ENCODE measurements at regions not wholly inside any gene's neighbourhood (a gene's known extent, or its start where the extent isn't known, plus 50 kb on each side); places are given as distances from the start of the nearest gene placed in this dataset.
"Not testable (repeated sequence)": the region's sequence is repeated elsewhere in the genome, so short reads cannot be mapped to it uniquely, and the experiment has no call there.

GRCh38 chr20:25987928-25988560, 291.4 kb upstream of the ZNF337 start:
- DNase-seq (ENCODE audit: low spot score), result not testable (repeated sequence)

- DNase-seq (ENCODE audit: low spot score), result peak; percentile 33
These were observed 290.6 kb upstream of the ZNF337 start for GRCh38 chr20:25987073-25987927.

GRCh38 chr20:25985597-25985996, 288.9 kb upstream of the ZNF337 start:
- no peak for DNase-seq (ENCODE audit: low spot score)

- DNase-seq (ENCODE audit: low spot score), result peak; percentile 11
These were observed 288.3 kb upstream of the ZNF337 start for GRCh38 chr20:25984933-25985332.

GRCh38 chr20:25982701-25983100, 286.0 kb upstream of the ZNF337 start:
- DNase-seq (ENCODE audit: low spot score), result not testable (repeated sequence)

GRCh38 chr20:25978450-25979190, 282.0 kb upstream of the ZNF337 start:
- not testable (repeated sequence) for DNase-seq (ENCODE audit: low spot score)

- not testable (repeated sequence) for DNase-seq (ENCODE audit: low spot score)
These were observed 279.2 kb upstream of the ZNF337 start for GRCh38 chr20:25975816-25976215.

GRCh38 chr20:25965203-25965602, 268.6 kb upstream of the ZNF337 start:
- DNase-seq (ENCODE audit: low spot score), result not testable (repeated sequence)

GRCh38 chr20:25953876-25954275, 257.2 kb upstream of the ZNF337 start:
- not testable (repeated sequence) for DNase-seq (ENCODE audit: low spot score)

GRCh38 chr20:25935230-25935629, 238.6 kb upstream of the ZNF337 start:
- DNase-seq (ENCODE audit: low spot score), result not testable (repeated sequence)

GRCh38 chr20:25932806-25933205, 236.2 kb upstream of the ZNF337 start:
- DNase-seq (ENCODE audit: low spot score), result not testable (repeated sequence)

GRCh38 chr20:25932170-25932569, 235.5 kb upstream of the ZNF337 start:
- DNase-seq (ENCODE audit: low spot score), result not testable (repeated sequence)

- DNase-seq (ENCODE audit: low spot score), result peak; percentile 9
These were observed 205.7 kb upstream of the ZNF337 start for GRCh38 chr20:25902321-25902720.

- DNase-seq (ENCODE audit: low spot score), result not testable (repeated sequence)
These were observed 202.0 kb upstream of the ZNF337 start for GRCh38 chr20:25898663-25899062.

GRCh38 chr20:25879096-25879495, 182.4 kb upstream of the ZNF337 start:
- DNase-seq (ENCODE audit: low spot score), result not testable (repeated sequence)

GRCh38 chr20:25868650-25868979, 172.0 kb upstream of the ZNF337 start:
- not testable (repeated sequence) for DNase-seq (ENCODE audit: low spot score)

- DNase-seq (ENCODE audit: low spot score), result peak; percentile 60
These were observed 171.4 kb upstream of the ZNF337 start for GRCh38 chr20:25867776-25868649.

GRCh38 chr20:25867015-25867775, 170.5 kb upstream of the ZNF337 start:
- not testable (repeated sequence) for DNase-seq (ENCODE audit: low spot score)

- DNase-seq (ENCODE audit: low spot score), result peak; percentile 76
These were observed 169.3 kb upstream of the ZNF337 start for GRCh38 chr20:25865715-25866656.
